ENCODE measurements at regions not wholly inside any gene's neighbourhood (a gene's known extent, or its start where the extent isn't known, plus 50 kb on each side); places are given as distances from the start of the nearest gene placed in this dataset.

DNA sequence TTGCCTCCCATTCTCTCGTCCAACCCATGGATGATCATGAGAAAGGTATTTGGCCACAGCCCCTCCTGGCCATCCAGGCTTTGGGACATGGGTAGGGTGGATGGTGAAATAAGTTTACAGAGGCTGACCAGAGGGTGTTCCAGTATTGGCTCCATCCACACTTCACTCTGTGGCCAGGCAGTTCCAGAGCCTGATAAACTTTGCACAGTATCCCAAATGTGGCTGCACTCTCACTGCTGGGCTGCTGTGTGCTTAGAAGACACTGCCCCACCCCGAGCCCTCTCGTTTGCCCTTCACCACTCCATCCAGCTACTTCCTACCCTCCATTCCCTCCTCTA, 72.0 kb upstream of the ZMIZ1 start:
- TF ChIP-seq ELF4 (IDR thresholded peaks at IDR 0.05) = no peak
- no peak for TF ChIP-seq SP1 (IDR thresholded peaks at IDR 0.05)
- no peak for TF ChIP-seq ZNF384 (IDR thresholded peaks at IDR 0.05)
- no peak for TF ChIP-seq LEF1 (IDR thresholded peaks at IDR 0.05; ENCODE audit: borderline replicate concordance)
- no peak for TF ChIP-seq FOXM1 (IDR thresholded peaks at IDR 0.05; ENCODE audit: borderline replicate concordance)
- no peak for TF ChIP-seq ARNT (IDR thresholded peaks at IDR 0.05)

Measured in HEK293T (cell line).